Esophagus muscularis mucosa (tissue), 4 donors: ENCODE measurements at regions not wholly inside any gene's neighbourhood (a gene's known extent, or its start where the extent isn't known, plus 50 kb on each side); places are given as distances from the start of the nearest gene placed in this dataset.

Experiments
- EP300 ChIP-seq: sonication (generic); formaldehyde crosslinking; IDR thresholded peaks from one replicate; pipeline ENCODE4 v1.6.1; 2017; ENCODE audit warnings: antibody characterized with exemption
- POLR2A ChIP-seq: fragments of 450-650 bp; IDR thresholded peaks from one replicate; pipeline ENCODE4 v1.6.1; 2017; ENCODE audit warnings: antibody characterized with exemption, moderate library complexity, mild to moderate bottlenecking, low read depth
- POLR2AphosphoS5 ChIP-seq, 2 donors: sonication (generic); formaldehyde crosslinking; IDR thresholded peaks; one replicate each; pipeline ENCODE4 v1.6.1; 2017; ENCODE audit warnings: antibody characterized with exemption in 2 of 2
- TF ChIP-seq, protein P1 (sequence below), 3 experiments: fragments of 200-600 bp in 2 of 3; fragments of 450-650 bp in 1 of 3; sonication (generic) in 2 of 3; IDR thresholded peaks; one replicate each; pipeline ENCODE4 v1.5.1; 2017 to 2019; ENCODE audit warnings: antibody characterized with exemption in 3 of 3, mild to moderate bottlenecking in 2 of 3, moderate library complexity in 1 of 3

DNA sequence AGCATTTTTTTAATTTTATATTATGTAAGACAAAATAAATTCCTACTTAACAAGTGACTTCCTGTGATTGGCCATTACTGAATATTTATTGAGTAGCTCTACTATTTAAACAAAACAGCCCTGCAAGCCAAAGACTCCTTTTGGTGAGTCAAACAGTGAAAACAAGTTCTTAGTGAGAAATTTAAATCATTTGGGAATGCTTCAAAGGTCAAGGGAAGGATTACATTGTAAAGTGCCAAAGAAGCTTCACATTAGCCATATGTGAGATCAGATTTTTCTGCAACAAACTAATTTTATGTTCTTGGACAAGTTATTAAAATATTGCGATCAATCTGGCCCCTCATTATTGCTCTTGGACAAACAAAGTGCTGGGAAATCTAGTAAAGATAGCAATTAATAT is 795.4 kb upstream of the MGAT4C start:
- no peak for TF ChIP-seq POLR2AphosphoS5 (IDR thresholded peaks at IDR 0.05)
- TF ChIP-seq, protein P1, sequence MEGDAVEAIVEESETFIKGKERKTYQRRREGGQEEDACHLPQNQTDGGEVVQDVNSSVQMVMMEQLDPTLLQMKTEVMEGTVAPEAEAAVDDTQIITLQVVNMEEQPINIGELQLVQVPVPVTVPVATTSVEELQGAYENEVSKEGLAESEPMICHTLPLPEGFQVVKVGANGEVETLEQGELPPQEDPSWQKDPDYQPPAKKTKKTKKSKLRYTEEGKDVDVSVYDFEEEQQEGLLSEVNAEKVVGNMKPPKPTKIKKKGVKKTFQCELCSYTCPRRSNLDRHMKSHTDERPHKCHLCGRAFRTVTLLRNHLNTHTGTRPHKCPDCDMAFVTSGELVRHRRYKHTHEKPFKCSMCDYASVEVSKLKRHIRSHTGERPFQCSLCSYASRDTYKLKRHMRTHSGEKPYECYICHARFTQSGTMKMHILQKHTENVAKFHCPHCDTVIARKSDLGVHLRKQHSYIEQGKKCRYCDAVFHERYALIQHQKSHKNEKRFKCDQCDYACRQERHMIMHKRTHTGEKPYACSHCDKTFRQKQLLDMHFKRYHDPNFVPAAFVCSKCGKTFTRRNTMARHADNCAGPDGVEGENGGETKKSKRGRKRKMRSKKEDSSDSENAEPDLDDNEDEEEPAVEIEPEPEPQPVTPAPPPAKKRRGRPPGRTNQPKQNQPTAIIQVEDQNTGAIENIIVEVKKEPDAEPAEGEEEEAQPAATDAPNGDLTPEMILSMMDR (IDR thresholded peaks at IDR 0.05): no peak
- TF ChIP-seq POLR2A: no peak
- no peak for TF ChIP-seq EP300
